A172 (cell line): ENCODE measurements at regions not wholly inside any gene's neighbourhood (a gene's known extent, or its start where the extent isn't known, plus 50 kb on each side); places are given as distances from the start of the nearest gene placed in this dataset.

ENCODE experiments used
- DNase-seq: peaks from one replicate; pipeline ENCODE4 v3.0.0-alpha.2; 2015; ENCODE audit warnings: low spot score

- DNase-seq: no peak
Observed at GRCh38 chr10:84783909-84784308, 455.5 kb downstream of the CCSER2 start.

- no peak for DNase-seq
Observed at GRCh38 chr10:84784749-84785148, 456.4 kb downstream of the CCSER2 start.

GRCh38 chr10:84789026-84789425, 460.6 kb downstream of the CCSER2 start:
- no peak for DNase-seq

DNA sequence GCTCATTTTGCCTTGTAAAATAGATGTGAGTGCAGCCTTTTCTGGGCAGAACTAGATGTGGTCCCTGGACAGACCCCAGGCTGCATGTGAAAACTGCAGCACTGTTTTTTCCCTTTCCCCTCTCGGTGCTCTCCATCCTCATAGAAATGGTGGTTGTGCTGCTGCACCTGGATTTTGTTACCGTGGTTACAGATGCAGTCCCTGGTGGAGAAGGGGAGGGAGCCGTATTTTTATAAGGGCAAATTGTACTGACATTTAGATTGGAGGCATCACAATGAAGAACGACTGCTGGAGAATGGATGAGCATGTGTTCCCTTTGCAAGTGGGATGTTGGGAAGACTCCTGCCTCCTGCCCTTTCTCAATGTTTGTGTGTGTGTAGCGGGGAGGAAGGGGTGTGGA, 469.9 kb downstream of the CCSER2 start:
- DNase-seq: no peak

- no peak for DNase-seq
Observed at GRCh38 chr10:84801156-84801555, 472.8 kb downstream of the CCSER2 start.

GRCh38 chr10:84801916-84802315, 473.5 kb downstream of the CCSER2 start:
- DNase-seq: no peak

DNA sequence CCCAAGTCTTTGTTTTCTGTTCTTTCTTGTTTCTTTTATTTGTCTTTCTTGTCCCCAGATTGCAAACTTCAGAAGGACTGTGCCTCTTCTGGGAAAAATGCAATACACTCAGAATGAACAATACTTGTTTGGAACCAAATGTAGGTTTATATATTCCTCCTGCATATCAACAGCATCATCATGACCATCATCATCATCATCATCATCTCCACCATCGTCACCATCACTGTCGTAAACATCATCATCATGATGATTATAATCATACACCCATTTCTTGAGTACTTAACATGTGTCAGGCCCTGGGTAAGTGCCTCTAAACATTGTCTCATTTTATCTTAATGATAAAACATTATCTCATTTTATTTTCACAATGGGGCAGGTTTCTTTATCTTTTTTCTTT, 476.8 kb downstream of the CCSER2 start:
- no peak for DNase-seq

GRCh38 chr10:84811113-84811512, 482.7 kb downstream of the CCSER2 start:
- DNase-seq: no peak

DNA sequence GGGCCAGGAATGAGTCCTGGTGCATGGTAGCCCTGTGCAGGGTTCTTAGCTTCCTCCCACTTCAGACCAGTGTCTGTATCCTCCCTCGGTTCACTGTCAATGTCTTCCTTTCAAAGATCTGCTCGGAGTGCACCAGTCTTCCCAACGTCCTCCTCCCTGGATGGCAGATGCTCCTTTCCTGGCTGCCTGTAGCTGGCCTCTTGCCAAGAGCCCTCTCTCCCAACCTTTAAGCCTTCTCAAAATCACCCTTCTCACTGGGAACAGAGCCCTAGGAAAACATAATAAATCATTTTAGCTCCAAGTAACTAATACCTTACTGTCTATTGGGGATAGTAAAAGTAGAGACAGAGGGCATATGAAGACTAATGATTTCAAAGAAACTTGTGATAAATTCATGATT, 490.6 kb downstream of the CCSER2 start:
- DNase-seq: no peak

GRCh38 chr10:84820120-84820519, 491.7 kb downstream of the CCSER2 start:
- DNase-seq: no peak

DNA sequence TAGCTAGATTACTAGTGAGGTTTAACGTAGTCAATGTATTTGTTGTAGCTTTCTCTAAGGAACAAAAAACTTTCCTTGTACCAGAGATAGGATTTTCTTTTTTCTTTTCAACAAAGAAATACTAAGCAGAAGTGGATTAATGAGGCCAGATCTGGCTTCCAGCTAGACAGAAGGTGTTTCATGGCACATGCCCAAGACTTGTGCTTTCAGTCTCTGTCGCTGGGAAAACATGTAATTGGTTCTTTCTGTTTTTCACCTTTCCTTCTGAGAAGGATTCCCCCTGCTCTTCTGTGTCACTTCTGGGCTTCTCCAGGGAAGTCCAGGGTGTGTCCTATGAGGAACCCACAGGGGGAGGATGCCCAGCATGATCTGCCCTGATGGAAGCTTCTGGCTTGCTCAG, 492.2 kb downstream of the CCSER2 start:
- no peak for DNase-seq

- peak; percentile 84 for DNase-seq
Observed at GRCh38 chr10:84822931-84823630, 494.7 kb downstream of the CCSER2 start.

GRCh38 chr10:84824525-84824924, 496.1 kb downstream of the CCSER2 start:
- DNase-seq: no peak

- peak; percentile 81 for DNase-seq
Observed at GRCh38 chr10:84825330-84825729, 496.9 kb downstream of the CCSER2 start.

DNA sequence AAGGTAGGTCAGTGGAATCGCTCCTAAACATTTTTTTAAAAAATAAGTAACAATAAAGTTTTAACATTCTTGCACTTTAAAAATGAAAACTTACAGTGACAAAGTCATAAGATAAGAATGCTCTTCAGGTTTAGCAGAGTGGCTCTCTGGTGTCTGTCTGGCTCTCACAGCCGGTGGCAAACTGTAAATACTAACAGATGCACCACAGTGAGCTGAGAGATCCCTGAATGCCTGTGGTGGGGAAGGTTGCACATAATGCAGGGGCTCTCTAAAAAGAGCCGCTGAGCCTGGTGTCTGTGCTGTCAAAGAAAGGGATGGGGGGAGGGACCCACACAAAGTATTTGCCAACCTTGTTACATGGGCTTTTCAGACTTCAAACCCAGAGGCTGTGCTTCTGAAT, 498.3 kb downstream of the CCSER2 start:
- DNase-seq: no peak

- DNase-seq: no peak
Observed at GRCh38 chr10:84829131-84829530, 500.7 kb downstream of the CCSER2 start.

GRCh38 chr10:84837041-84837812, 508.8 kb downstream of the CCSER2 start:
- no peak for DNase-seq

DNA sequence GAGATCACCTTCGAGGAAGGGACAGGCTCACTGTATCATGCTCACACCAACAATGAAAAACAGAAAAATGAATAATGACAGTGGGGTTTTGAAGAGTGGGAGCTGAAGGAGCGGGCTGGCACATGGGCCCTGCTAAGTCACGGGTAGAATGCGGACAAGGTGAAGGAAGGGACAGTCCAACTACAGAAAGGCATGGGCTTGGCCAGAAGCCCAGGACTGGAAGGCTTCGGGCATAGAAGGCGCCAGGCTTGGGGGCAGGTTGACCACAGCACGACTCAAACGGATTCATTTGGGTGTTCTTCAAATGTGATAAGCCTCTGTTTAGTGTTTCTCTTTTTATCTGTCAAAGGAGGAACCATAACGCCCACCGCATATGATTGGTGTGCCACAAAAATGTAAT, 509.5 kb downstream of the CCSER2 start:
- DNase-seq: no peak

- no peak for DNase-seq
Observed at GRCh38 chr10:84838851-84839250, 510.5 kb downstream of the CCSER2 start.

DNA sequence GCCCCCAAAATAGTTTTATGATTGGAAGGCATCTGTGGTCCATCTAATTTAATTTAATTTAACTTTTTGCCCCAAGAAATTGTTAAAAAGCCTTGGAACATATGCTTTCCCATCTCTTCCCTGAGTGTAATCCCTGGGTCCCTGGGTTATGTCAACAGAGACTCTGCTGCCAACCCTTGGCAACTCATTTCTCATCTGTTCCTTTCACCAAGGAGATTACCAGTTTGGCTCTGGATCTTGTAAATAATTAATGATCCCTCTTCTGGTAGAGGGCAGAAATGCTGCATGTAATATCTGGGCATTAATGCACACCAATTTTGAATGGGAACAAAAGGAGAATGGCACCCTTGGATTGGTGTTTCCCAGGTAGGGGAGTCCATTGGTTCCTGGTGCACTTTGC, 514.2 kb downstream of the CCSER2 start:
- DNase-seq: no peak

- no peak for DNase-seq
Observed at GRCh38 chr10:84844461-84844860, 516.1 kb downstream of the CCSER2 start.

DNA sequence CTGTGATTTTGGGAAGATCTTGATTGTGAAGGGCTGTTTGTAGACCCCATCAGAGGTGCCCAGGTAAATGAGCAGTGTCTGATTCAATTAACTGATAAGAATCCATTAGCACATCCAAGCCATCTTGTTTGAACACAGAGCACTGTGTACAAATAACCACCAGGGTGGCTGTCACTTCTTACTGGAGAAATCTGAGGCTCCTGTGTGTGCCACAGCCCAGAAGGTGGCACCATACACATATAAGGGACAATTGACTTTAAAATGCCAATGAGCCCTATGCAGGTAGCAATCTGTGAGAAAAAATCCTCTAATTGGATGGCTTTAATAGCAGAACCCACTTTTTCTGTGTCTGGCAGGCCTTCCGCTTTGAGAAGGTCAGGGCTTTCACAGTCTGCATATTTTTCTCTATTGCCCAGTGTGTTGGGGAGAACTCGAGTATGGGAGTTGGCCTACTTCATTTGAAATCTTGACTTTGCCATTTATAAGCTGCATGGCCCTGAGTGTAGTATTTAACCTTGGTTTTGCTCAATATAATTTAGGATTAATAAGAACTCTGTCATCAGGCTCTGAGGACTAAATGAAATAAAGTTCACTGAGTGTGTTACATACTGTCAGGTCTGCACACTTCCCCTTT, 517.4 kb downstream of the CCSER2 start:
- no peak for DNase-seq
